CD14-positive monocyte (primary cell): ENCODE measurements at regions not wholly inside any gene's neighbourhood (a gene's known extent, or its start where the extent isn't known, plus 50 kb on each side); places are given as distances from the start of the nearest gene placed in this dataset.

Source experiments
- DNase-seq, 3 donors: peaks; one replicate each; pipeline ENCODE4 v3.0.0-alpha.2; 2011 to 2022
- H2AFZ ChIP-seq: 2 replicates; pipeline ENCODE4 v1.6.0; 2012; ENCODE audit warnings: mild to moderate bottlenecking, low read depth, low read length, inconsistent platforms; ENCODE audit not compliant: insufficient read depth, poor library complexity, severe bottlenecking
- H3K27ac ChIP-seq, 2 donors: 1 replicate in 1 of 2; 2 replicates in 1 of 2; pipeline ENCODE4 v1.5.1; 2012 to 2013; ENCODE audit warnings: low read length in 2 of 2, control low read depth in 1 of 2, inconsistent platforms in 1 of 2, low read depth in 1 of 2, mild to moderate bottlenecking in 1 of 2
- H3K27me3 ChIP-seq, 2 donors: one replicate each; pipeline versions ENCODE4 v1.6.0 to v1.6.1; 2011 to 2013; ENCODE audit warnings: low read length in 2 of 2; ENCODE audit not compliant: control insufficient read depth in 2 of 2, insufficient read depth in 2 of 2
- H3K36me3 ChIP-seq, 2 donors: replicated peaks in 1 of 2; 1 replicate in 1 of 2; 2 replicates in 1 of 2; pipeline versions ENCODE4 v1.5.1 to v1.6.1; 2012 to 2013; ENCODE audit warnings: low read length in 2 of 2, control low read depth in 1 of 2, inconsistent platforms in 1 of 2, mild to moderate bottlenecking in 1 of 2; ENCODE audit not compliant: insufficient read depth in 2 of 2, control insufficient read depth in 1 of 2
- H3K4me1 ChIP-seq, 2 donors: 1 replicate in 1 of 2; 2 replicates in 1 of 2; pipeline versions ENCODE4 v1.5.1 to v1.6.1; 2012 to 2013; ENCODE audit warnings: low read length in 2 of 2, control low read depth in 1 of 2, inconsistent platforms in 1 of 2, mild to moderate bottlenecking in 1 of 2, moderate library complexity in 1 of 2; ENCODE audit not compliant: insufficient read depth in 2 of 2, control insufficient read depth in 1 of 2
- H3K4me2 ChIP-seq: replicated peaks from 2 replicates; pipeline ENCODE3; 2012; ENCODE audit warnings: low read length, moderate library complexity, mild to moderate bottlenecking; ENCODE audit not compliant: poor library complexity, severe bottlenecking; ENCODE audit errors: extremely low read depth
- H3K4me3 ChIP-seq, 3 experiments: fragments of 200-600 bp in 1 of 3; sonication (generic) in 1 of 3; replicated peaks in 1 of 3; 1 replicate in 2 of 3; 2 replicates in 1 of 3; pipeline ENCODE4 v1.5.1; 2011 to 2013; ENCODE audit warnings: low read length in 3 of 3, mild to moderate bottlenecking in 3 of 3, control low read depth in 2 of 3, low read depth in 2 of 3, inconsistent platforms in 1 of 3, moderate library complexity in 1 of 3
- H3K79me2 ChIP-seq: 2 replicates; pipeline ENCODE4 v1.6.0; 2012; ENCODE audit warnings: mild to moderate bottlenecking, control low read depth, inconsistent platforms, low read length, moderate library complexity; ENCODE audit not compliant: insufficient read depth
- H3K9ac ChIP-seq: 2 replicates; pipeline ENCODE4 v1.6.0; 2017; ENCODE audit warnings: low read length, mild to moderate bottlenecking; ENCODE audit not compliant: insufficient read depth, poor library complexity, severe bottlenecking
- H3K9me3 ChIP-seq, 2 donors: replicated peaks in 1 of 2; 1 replicate in 1 of 2; 2 replicates in 1 of 2; pipeline versions ENCODE4 v1.5.1 to v1.6.1; 2012 to 2013; ENCODE audit warnings: low read length in 2 of 2, control low read depth in 1 of 2; ENCODE audit not compliant: control insufficient read depth in 1 of 2, insufficient read depth in 1 of 2
- H4K20me1 ChIP-seq: 2 replicates; pipeline ENCODE4 v1.6.0; 2012; ENCODE audit warnings: mild to moderate bottlenecking, low read length, control low read depth, moderate library complexity; ENCODE audit not compliant: insufficient read depth
- H3K27ac Mint-ChIP-seq, 7 donors: one replicate each; pipeline ENCODE4 v1.8.0; 2020; ENCODE audit warnings: mild to moderate bottlenecking in 7 of 7, mixed read lengths in 7 of 7, moderate library complexity in 6 of 7, inconsistent platforms in 2 of 7
- H3K27me3 Mint-ChIP-seq, 3 donors: one replicate each; pipeline ENCODE4 v1.8.0; 2021 to 2022; ENCODE audit warnings: low read depth in 3 of 3, mild to moderate bottlenecking in 3 of 3, mixed read lengths in 3 of 3, moderate library complexity in 3 of 3, inconsistent platforms in 1 of 3
- H3K36me3 Mint-ChIP-seq, 2 donors: one replicate each; pipeline ENCODE4 v1.8.0; 2020; ENCODE audit warnings: mixed read lengths in 2 of 2, inconsistent platforms in 1 of 2, mild to moderate bottlenecking in 1 of 2
- H3K4me1 Mint-ChIP-seq: one replicate; pipeline ENCODE4 v1.8.0; 2020; ENCODE audit warnings: mild to moderate bottlenecking, mixed read lengths
- H3K4me3 Mint-ChIP-seq, 2 donors: one replicate each; pipeline ENCODE4 v1.8.0; 2020; ENCODE audit warnings: mild to moderate bottlenecking in 2 of 2, mixed read lengths in 2 of 2, moderate library complexity in 1 of 2
- H3K9me3 Mint-ChIP-seq, 7 donors: one replicate each; pipeline ENCODE4 v1.8.0; 2020 to 2022; ENCODE audit warnings: mixed read lengths in 7 of 7, mild to moderate bottlenecking in 6 of 7, moderate library complexity in 6 of 7, inconsistent platforms in 2 of 7
- CTCF ChIP-seq: fragments of 200-600 bp; IDR thresholded peaks from one replicate; pipeline ENCODE4 v1.8.0; 2022; ENCODE audit warnings: antibody characterized with exemption, mild to moderate bottlenecking
- WGBS: methylation state at CpG from one replicate; pipeline ENCODE4 v1.1.5; 2013; ENCODE audit warnings: missing lambda C conversion rate; ENCODE audit not compliant: insufficient coverage; 5-methylcytosine and 5-hydroxymethylcytosine counted together
- intact Hi-C, 2 donors: fragments of 100-400 bp; cut with micrococcal nuclease; formaldehyde crosslinking; loops; one replicate each; pipeline versions ENCODE4 v1.15.0 to v1.15.1; 2023

- Histone ChIP-seq H3K9ac (no peak overlapping the region), H3K9me3 (peaks cover 6 to 19% of the 10 kb centered on the region in 2 donors), H3K4me3 (no peak overlapping the region), H3K27ac (no peak overlapping the region), H3K27me3 (no peaks in the 10 kb centered on the region), H3K4me1 (no peaks in the 10 kb centered on the region), H3K36me3 (no peaks in the 10 kb centered on the region), H2AFZ (no peak overlapping the region), H3K4me2 (no peak overlapping the region), H4K20me1 (no peaks in the 10 kb centered on the region), H3K79me2 (no peaks in the 10 kb centered on the region)
- no peak for TF ChIP-seq CTCF
- Mint-ChIP-seq H3K27me3 (peaks cover 0 to 8% (median 7%) of the 10 kb centered on the region in 3 donors), H3K4me1 (no peaks in the 10 kb centered on the region), H3K9me3 (peaks cover 5 to 31% (median 16%) of the 10 kb centered on the region in 7 donors), H3K27ac (peak overlapping the region in 1 of 7 donors; percentile 62), H3K36me3 (no peaks in the 10 kb centered on the region), H3K4me3 (no peak overlapping the region)
- no peak for DNase-seq
- intact Hi-C loops = no loop called here
- 89% methylated on average over 16 of the region's 18 CpGs for WGBS
These were observed 531.7 kb downstream of the BRD1 start for GRCh38 chr22:49295851-49296560.

GRCh38 chr22:49295465-49295743, 532.3 kb downstream of the BRD1 start:
- intact Hi-C loops = no loop called here
- Mint-ChIP-seq H3K9me3 (peaks cover 5 to 31% (median 17%) of the 10 kb centered on the region in 7 donors), H3K4me3 (no peak overlapping the region), H3K4me1 (no peaks in the 10 kb centered on the region), H3K27me3 (peaks cover 0 to 10% (median 6%) of the 10 kb centered on the region in 3 donors), H3K27ac (peak overlapping the region in 2 of 7 donors; percentile 54 to 59), H3K36me3 (no peaks in the 10 kb centered on the region)
- DNase-seq = no peak
- no peak overlapping the region for H3K4me3 ChIP-seq
- H3K27me3 ChIP-seq = no peaks in the 10 kb centered on the region
- no peak overlapping the region for H3K9ac ChIP-seq
- H4K20me1 ChIP-seq = no peaks in the 10 kb centered on the region
- no peak overlapping the region for H3K27ac ChIP-seq
- 95% methylated on average over 3 of the region's 5 CpGs for WGBS
- H3K79me2 ChIP-seq = no peaks in the 10 kb centered on the region
- H2AFZ ChIP-seq = no peak overlapping the region
- no peak for TF ChIP-seq CTCF
- peaks cover 6 to 19% of the 10 kb centered on the region in 2 donors for H3K9me3 ChIP-seq
- no peaks in the 10 kb centered on the region for H3K4me1 ChIP-seq
- no peaks in the 10 kb centered on the region for H3K36me3 ChIP-seq
- H3K4me2 ChIP-seq = no peak overlapping the region
